Mesodermal cell (in vitro differentiated cells): ENCODE measurements at regions not wholly inside any gene's neighbourhood (a gene's known extent, or its start where the extent isn't known, plus 50 kb on each side); places are given as distances from the start of the nearest gene placed in this dataset.
"Not testable (repeated sequence)": the region's sequence is repeated elsewhere in the genome, so short reads cannot be mapped to it uniquely, and the experiment has no call there.

Source experiments
- H3K27ac ChIP-seq: 2 replicates; pipeline ENCODE4 v1.7.0; 2013; ENCODE audit warnings: mild to moderate bottlenecking, low read depth, low read length, moderate library complexity; ENCODE audit not compliant: severe bottlenecking
- H3K36me3 ChIP-seq: 2 replicates; pipeline ENCODE4 v1.7.1; 2013; ENCODE audit warnings: mild to moderate bottlenecking, low read length, moderate library complexity; ENCODE audit not compliant: control insufficient read depth, insufficient read depth
- H3K4me1 ChIP-seq: one replicate; pipeline ENCODE4 v1.7.1; 2013; ENCODE audit warnings: mild to moderate bottlenecking, low read length; ENCODE audit not compliant: insufficient read depth, control insufficient read depth, poor library complexity, severe bottlenecking
- H3K4me3 ChIP-seq: 2 replicates; pipeline ENCODE4 v1.7.0; 2013; ENCODE audit warnings: low read length, control low read depth, mild to moderate bottlenecking; ENCODE audit not compliant: insufficient read depth, poor library complexity, severe bottlenecking; ENCODE audit errors: extremely low read depth
- H3K9me3 ChIP-seq: 2 replicates; pipeline ENCODE4 v1.7.1; 2013; ENCODE audit warnings: mild to moderate bottlenecking, low read length, moderate library complexity; ENCODE audit not compliant: control insufficient read depth
- WGBS, 2 experiments: methylation state at CpG; one replicate each; pipeline ENCODE4 v1.1.5; 2013; ENCODE audit warnings: missing lambda C conversion rate in 2 of 2; ENCODE audit not compliant: insufficient coverage in 2 of 2; 5-methylcytosine and 5-hydroxymethylcytosine counted together

GRCh38 chr13:86474971-86475370, 675.8 kb upstream of the SLITRK6 start:
- H3K9me3 ChIP-seq, result peaks cover 5% of the 10 kb centered on the region
- H3K4me1 ChIP-seq, result no peaks in the 10 kb centered on the region
- no peak overlapping the region for H3K4me3 ChIP-seq
- H3K36me3 ChIP-seq, result no peaks in the 10 kb centered on the region
- 86% methylated on average over 1 of the region's 1 CpG; no CpG with 5 or more reads in 1 of the 2 experiments for WGBS, 2 experiments
- H3K27ac ChIP-seq, result no peak overlapping the region

GRCh38 chr13:86476656-86477055, 677.4 kb upstream of the SLITRK6 start:
- Histone ChIP-seq H3K36me3 (no peaks in the 10 kb centered on the region), H3K27ac (no peak overlapping the region), H3K9me3 (peaks cover 5% of the 10 kb centered on the region), H3K4me3 (no peak overlapping the region), H3K4me1 (no peaks in the 10 kb centered on the region)
- 91 to 94% methylated on average over 2 to 4 of the region's 5 CpGs for WGBS, 2 experiments

GRCh38 chr13:86486582-86486981, 687.4 kb upstream of the SLITRK6 start:
- 90 to 100% methylated on average over 1 to 2 of the region's 3 CpGs for WGBS, 2 experiments
- Histone ChIP-seq H3K9me3 (no peaks in the 10 kb centered on the region), H3K4me1 (no peaks in the 10 kb centered on the region), H3K27ac (no peak overlapping the region), H3K36me3 (no peaks in the 10 kb centered on the region), H3K4me3 (no peak overlapping the region)

GRCh38 chr13:86491121-86491520, 691.9 kb upstream of the SLITRK6 start:
- no peaks in the 10 kb centered on the region for H3K9me3 ChIP-seq
- WGBS, 2 experiments, result no CpG with 5 or more reads among the region's 1 CpG

GRCh38 chr13:86501931-86502330, 702.7 kb upstream of the SLITRK6 start:
- not testable (repeated sequence) for H3K9me3 ChIP-seq, H3K4me3 ChIP-seq, H3K27ac ChIP-seq, H3K4me1 ChIP-seq, H3K36me3 ChIP-seq
- 88 to 91% methylated on average over 7 to 8 of the region's 10 CpGs for WGBS, 2 experiments

More at GRCh38 chr13:86491121-86491520, 691.9 kb upstream of the SLITRK6 start:
- Histone ChIP-seq H3K27ac (no peak overlapping the region), H3K4me3 (no peak overlapping the region), H3K36me3 (no peaks in the 10 kb centered on the region), H3K4me1 (no peaks in the 10 kb centered on the region)

- Histone ChIP-seq H3K27ac (no peak overlapping the region), H3K9me3 (no peaks in the 10 kb centered on the region), H3K4me3 (no peak overlapping the region), H3K36me3 (no peaks in the 10 kb centered on the region), H3K4me1 (no peaks in the 10 kb centered on the region)
- 58 to 78% methylated on average over 2 of the region's 2 CpGs for WGBS, 2 experiments
Observed at GRCh38 chr13:86510792-86511191, 711.6 kb upstream of the SLITRK6 start.

GRCh38 chr13:86541461-86541860, 742.2 kb upstream of the SLITRK6 start:
- Histone ChIP-seq H3K36me3 (no peaks in the 10 kb centered on the region), H3K27ac (no peak overlapping the region), H3K4me3 (no peak overlapping the region), H3K4me1 (no peaks in the 10 kb centered on the region), H3K9me3 (no peaks in the 10 kb centered on the region)
- 82% methylated on average over 1 of the region's 3 CpGs; no CpG with 5 or more reads in 1 of the 2 experiments for WGBS, 2 experiments

- peaks cover 2% of the 10 kb centered on the region for H3K4me1 ChIP-seq
- no peak overlapping the region for H3K4me3 ChIP-seq
- no peaks in the 10 kb centered on the region for H3K36me3 ChIP-seq
- no peak overlapping the region for H3K27ac ChIP-seq
- no peaks in the 10 kb centered on the region for H3K9me3 ChIP-seq
Observed at GRCh38 chr13:86554066-86554465, 754.8 kb upstream of the SLITRK6 start.

- no peaks in the 10 kb centered on the region for H3K9me3 ChIP-seq
- 67 to 80% methylated on average over 1 of the region's 1 CpG for WGBS, 2 experiments
- H3K27ac ChIP-seq, result peak overlapping the region; percentile 46
- peaks cover 14% of the 10 kb centered on the region for H3K4me1 ChIP-seq
- no peak overlapping the region for H3K4me3 ChIP-seq
- no peaks in the 10 kb centered on the region for H3K36me3 ChIP-seq
Observed at GRCh38 chr13:86559901-86560300, 760.7 kb upstream of the SLITRK6 start.

GRCh38 chr13:86562866-86563265, 763.6 kb upstream of the SLITRK6 start:
- WGBS, 2 experiments, result 85% methylated on average over 5 of the region's 6 CpGs; no CpG with 5 or more reads in 1 of the 2 experiments
- no peaks in the 10 kb centered on the region for H3K9me3 ChIP-seq
- H3K27ac ChIP-seq, result no peak overlapping the region
- no peaks in the 10 kb centered on the region for H3K36me3 ChIP-seq
- H3K4me3 ChIP-seq, result no peak overlapping the region
- peaks cover 15% of the 10 kb centered on the region for H3K4me1 ChIP-seq

GRCh38 chr13:86563308-86563707, 764.1 kb upstream of the SLITRK6 start:
- no peak overlapping the region for H3K4me3 ChIP-seq
- H3K4me1 ChIP-seq, result peaks cover 15% of the 10 kb centered on the region
- H3K9me3 ChIP-seq, result no peaks in the 10 kb centered on the region
- H3K36me3 ChIP-seq, result no peaks in the 10 kb centered on the region
- 80 to 86% methylated on average over 1 of the region's 2 CpGs for WGBS, 2 experiments
- no peak overlapping the region for H3K27ac ChIP-seq
